ENCODE measurements at regions not wholly inside any gene's neighbourhood (a gene's known extent, or its start where the extent isn't known, plus 50 kb on each side); places are given as distances from the start of the nearest gene placed in this dataset.

DNA sequence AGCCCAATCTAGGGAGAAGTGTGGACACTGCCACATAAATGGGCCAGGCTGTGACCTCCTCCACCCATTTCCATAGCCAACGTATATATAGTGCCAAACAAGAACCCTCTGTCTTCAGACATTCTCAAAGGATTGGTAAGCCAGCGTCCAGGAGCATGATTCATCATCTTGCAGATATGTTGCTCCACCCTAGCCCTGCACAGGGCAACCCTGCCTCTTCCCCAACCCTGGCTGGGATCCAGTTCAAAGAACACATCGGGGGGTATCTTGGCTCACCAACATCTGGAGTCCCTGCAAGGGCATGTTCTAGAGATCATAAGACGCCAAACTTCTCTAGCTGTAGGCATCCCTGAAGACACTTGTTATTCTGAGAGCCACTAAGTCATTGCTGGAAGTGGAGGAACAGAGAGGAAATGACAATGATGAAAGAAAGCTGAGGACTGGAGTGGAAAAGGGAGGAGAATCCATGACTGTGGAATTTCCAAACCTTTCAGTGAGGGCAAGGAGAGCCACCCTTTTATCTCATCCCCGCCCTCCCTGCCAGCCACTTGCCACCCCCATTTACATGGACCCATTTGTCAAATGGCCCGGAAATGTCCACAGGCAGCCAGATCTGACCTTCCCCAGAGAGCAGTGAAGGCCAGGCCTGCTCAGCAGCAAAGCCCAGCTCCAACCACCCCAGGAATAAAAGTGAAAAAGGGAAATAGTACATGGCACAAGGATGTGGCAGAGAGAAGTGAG lies 144.1 kb upstream of the CTTNBP2NL start:
- H3K36me3 ChIP-seq (ENCODE audit: insufficient read depth in 1 of 2, low read depth in 1 of 2), result no peaks in the 10 kb centered on the region
- intact Hi-C loops (cut with DNase I), result no loop called here
- no peaks in the 10 kb centered on the region for H3K27me3 ChIP-seq (ENCODE audit: insufficient read depth in 3 of 3, low read length in 2 of 3)
- no peak for ATAC-seq
- H3K9me3 ChIP-seq, result no peaks in the 10 kb centered on the region
- H3K4me1 ChIP-seq, result no peaks in the 10 kb centered on the region
- no peak for DNase-seq
- TF ChIP-seq, protein P1, sequence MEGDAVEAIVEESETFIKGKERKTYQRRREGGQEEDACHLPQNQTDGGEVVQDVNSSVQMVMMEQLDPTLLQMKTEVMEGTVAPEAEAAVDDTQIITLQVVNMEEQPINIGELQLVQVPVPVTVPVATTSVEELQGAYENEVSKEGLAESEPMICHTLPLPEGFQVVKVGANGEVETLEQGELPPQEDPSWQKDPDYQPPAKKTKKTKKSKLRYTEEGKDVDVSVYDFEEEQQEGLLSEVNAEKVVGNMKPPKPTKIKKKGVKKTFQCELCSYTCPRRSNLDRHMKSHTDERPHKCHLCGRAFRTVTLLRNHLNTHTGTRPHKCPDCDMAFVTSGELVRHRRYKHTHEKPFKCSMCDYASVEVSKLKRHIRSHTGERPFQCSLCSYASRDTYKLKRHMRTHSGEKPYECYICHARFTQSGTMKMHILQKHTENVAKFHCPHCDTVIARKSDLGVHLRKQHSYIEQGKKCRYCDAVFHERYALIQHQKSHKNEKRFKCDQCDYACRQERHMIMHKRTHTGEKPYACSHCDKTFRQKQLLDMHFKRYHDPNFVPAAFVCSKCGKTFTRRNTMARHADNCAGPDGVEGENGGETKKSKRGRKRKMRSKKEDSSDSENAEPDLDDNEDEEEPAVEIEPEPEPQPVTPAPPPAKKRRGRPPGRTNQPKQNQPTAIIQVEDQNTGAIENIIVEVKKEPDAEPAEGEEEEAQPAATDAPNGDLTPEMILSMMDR (IDR thresholded peaks at IDR 0.05), result no peak
- WGBS, 3 donors, result 79 to 82% (median 80%) methylated on average over 6 of the region's 6 CpGs
- no peak overlapping the region for H3K4me3 ChIP-seq
- H3K27ac ChIP-seq, result no peak overlapping the region

DNA sequence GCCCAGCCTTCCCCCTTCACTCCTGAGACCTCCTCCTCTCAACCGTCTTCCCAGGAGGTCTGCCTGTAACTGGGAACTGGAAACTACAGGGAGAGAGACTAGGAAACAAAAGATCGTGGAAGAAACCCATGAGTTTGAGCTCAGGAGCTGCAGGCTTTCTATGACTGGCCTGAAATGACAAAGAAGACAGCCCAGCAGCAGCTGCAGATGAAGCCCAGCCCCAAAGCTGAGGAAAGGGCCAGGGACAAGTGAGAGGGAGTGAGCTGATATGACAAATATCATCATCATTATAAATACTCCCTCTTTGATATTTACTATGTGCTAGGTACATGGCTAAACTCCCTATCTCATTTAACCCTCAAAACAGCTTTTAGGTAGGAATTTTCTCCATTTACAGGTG lies 142.6 kb upstream of the CTTNBP2NL start:
- H3K4me1 ChIP-seq, result no peaks in the 10 kb centered on the region
- no peak overlapping the region for H3K4me3 ChIP-seq
- 18 to 32% (median 31%) methylated on average over 2 of the region's 2 CpGs for WGBS, 3 donors
- TF ChIP-seq, protein P1 (IDR thresholded peaks at IDR 0.05), result no peak
- H3K27ac ChIP-seq, result no peak overlapping the region
- H3K36me3 ChIP-seq (ENCODE audit: insufficient read depth in 1 of 2, low read depth in 1 of 2), result no peaks in the 10 kb centered on the region
- no peak for DNase-seq
- no peaks in the 10 kb centered on the region for H3K27me3 ChIP-seq (ENCODE audit: insufficient read depth in 3 of 3, low read length in 2 of 3)
- ATAC-seq, result no peak
- no peaks in the 10 kb centered on the region for H3K9me3 ChIP-seq
- intact Hi-C loops (cut with DNase I), result no loop called here

GRCh38 chr1:112255080-112255479 lies 140.9 kb upstream of the CTTNBP2NL start:
- H3K4me1 ChIP-seq, result no peaks in the 10 kb centered on the region
- no peaks in the 10 kb centered on the region for H3K36me3 ChIP-seq (ENCODE audit: insufficient read depth in 1 of 2, low read depth in 1 of 2)
- ATAC-seq (peak in 1 of 4 donors; percentile 22), DNase-seq (no peak)
- no peaks in the 10 kb centered on the region for H3K27me3 ChIP-seq (ENCODE audit: insufficient read depth in 3 of 3, low read length in 2 of 3)
- TF ChIP-seq, protein P1 (IDR thresholded peaks at IDR 0.05), result no peak
- intact Hi-C loops (cut with DNase I), result no loop called here
- no peaks in the 10 kb centered on the region for H3K9me3 ChIP-seq
- WGBS, 3 donors, result 54 to 73% (median 60%) methylated on average over 1 of the region's 1 CpG
- no peak overlapping the region for H3K4me3 ChIP-seq
- H3K27ac ChIP-seq, result no peak overlapping the region

DNA sequence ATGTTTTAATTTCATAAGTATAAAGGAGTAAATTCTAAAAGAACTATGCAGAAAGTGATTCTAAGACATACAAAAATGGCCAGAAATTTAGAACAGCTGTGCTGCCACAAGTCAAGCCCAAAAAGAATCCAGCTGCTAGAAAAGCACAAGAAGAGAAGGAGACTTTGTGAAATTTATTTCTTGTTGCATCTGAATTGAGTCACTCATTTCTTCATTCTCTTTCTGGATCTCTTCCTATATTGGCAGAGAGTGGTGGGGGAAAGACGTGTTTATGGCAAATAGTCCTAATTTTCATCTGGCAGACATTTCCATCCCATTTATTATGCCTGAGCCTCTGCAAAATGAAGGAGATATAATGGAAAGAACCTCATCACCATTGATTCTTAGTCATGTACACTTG lies 139.6 kb upstream of the CTTNBP2NL start:
- Histone ChIP-seq H3K4me3 (no peak overlapping the region), H3K4me1 (no peaks in the 10 kb centered on the region), H3K9me3 (no peaks in the 10 kb centered on the region), H3K36me3 (ENCODE audit: insufficient read depth in 1 of 2, low read depth in 1 of 2) (no peaks in the 10 kb centered on the region), H3K27ac (no peak overlapping the region), H3K27me3 (ENCODE audit: insufficient read depth in 3 of 3, low read length in 2 of 3) (no peaks in the 10 kb centered on the region)
- intact Hi-C loops (cut with DNase I), result no loop called here
- DNase-seq (no peak), ATAC-seq (no peak)
- TF ChIP-seq, protein P1 (IDR thresholded peaks at IDR 0.05), result no peak
- 21 to 38% (median 30%) methylated on average over 1 of the region's 1 CpG for WGBS, 3 donors
